ENCODE measurements at regions not wholly inside any gene's neighbourhood (a gene's known extent, or its start where the extent isn't known, plus 50 kb on each side); places are given as distances from the start of the nearest gene placed in this dataset.

DNA sequence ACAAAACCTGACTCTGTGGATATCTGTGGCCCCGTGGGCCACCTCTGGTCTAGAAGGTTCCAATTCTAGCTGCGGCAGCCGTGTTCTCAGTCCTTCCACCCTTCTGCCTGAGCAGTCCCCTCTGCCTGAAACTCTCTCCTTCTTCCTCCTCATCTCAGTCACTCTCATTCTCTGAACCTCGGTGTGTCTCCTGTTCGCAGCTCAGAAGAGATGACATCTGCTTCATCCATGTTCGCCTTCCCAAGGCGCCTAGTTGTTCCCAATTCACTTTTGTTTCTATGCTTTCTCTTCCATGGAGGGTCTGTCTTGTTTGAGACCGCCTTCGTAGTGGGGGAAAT is 95.5 kb downstream of the CEBPB start:
- no peak for DNase-seq (ENCODE audit: low spot score)

GRCh38 chr20:50286609-50287008 is 96.0 kb downstream of the CEBPB start:
- no peak for DNase-seq (ENCODE audit: low spot score)

- no peak for DNase-seq (ENCODE audit: low spot score)
Observed at GRCh38 chr20:50287512-50287911, 96.9 kb downstream of the CEBPB start.

DNA sequence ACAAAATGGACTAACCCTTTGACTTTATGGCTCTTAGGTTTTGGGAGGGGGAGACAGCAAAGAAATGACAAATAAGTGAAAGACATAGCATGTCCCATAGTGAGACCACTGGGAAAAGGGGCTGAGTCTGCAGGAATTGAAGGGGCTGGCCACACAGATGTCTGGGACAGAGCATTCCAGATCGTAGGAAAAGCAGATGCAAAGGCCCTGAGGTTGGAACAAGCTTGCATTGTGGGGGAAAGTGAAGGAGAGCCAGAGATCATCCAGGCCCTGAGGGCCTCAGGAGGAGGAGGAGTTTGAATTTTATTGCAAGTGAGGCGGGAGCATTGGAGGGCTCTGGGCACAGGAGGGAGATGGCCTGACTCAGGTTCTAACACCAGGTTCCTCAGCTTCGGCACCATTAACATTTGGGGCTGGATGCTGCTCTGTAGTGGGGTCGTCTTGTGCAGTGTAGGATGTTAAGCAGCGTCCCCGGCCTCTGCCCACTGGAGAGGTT is 97.5 kb downstream of the CEBPB start:
- DNase-seq (ENCODE audit: low spot score), result no peak

DNA sequence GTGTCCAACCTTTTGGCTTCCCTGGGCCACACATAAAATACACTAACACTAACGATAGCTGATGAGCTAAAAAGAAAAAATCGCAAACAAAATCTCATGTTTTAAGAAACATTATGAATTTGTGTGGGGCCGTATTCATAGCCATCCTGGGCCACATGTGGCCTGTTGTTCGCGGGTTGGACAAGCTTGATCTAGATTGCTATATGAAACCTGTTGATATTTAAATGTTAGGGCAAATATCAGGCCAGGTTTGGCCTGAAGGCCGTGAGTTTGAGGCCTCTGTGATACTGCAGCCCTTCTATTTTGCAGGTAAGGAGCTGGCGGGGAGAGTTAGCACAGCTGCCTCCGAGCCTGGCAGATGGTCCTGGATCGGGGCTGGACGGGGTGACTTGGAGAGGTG is 99.0 kb downstream of the CEBPB start:
- DNase-seq (ENCODE audit: low spot score), result no peak

DNA sequence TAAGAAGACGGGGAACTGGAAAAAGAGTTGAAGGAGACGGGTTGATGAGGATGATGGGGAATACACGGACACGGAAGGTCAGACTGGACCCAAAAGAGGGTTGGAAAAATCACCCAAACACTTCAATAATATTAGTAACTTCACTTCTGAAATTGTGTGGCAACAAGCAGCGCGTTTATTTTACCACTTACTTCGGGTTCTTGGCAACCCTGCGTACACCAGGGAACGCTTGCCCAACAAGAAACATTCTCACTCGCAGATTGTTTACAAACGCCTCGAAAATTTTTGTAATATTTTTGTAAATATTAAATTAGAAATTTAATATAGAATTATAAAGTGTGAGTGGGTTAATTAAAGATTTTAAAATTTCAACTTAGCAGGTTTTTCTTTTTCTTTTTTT is 99.5 kb downstream of the CEBPB start:
- no peak for DNase-seq (ENCODE audit: low spot score)

- DNase-seq (ENCODE audit: low spot score), result no peak
Observed at GRCh38 chr20:50290808-50291207, 100.2 kb downstream of the CEBPB start.

DNA sequence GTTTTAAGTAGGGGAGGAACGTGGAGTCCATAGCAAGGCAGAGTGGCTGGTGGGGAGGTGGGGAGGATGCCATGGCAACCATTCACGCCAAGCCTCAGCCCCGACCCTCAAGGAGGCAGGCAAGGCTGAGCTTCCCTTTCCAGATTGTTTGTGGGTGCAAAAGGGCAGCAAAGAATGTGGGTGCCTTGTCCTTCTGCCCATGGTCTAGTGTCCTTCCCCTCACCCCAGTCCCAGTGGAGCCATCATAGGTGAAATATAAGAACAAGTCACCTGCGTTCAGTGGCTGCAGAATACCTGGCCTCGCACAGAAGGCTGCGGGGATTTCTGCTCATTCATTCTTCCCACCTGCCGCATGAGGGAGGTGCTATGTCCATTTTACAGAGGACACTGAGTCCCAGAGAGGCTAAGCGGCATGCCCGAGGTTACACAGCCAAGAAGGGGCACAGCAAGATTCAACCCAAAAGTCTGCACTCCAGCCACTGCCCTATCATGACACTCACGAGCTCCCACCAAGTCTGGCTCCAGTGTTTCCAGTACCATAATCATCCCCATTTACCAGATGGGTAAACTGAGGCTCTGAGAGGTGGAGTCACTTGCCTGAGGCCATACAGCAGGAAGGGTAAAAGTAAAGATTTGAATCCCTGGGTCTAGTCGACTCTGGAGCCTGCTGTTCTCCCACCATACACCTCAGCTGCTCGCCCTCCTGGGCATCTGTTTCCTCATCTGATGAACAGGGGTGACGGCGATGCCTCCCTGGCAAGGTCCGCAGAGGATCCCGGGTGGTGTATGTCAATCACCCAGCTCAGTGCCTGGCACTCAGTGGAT is 100.8 kb downstream of the CEBPB start:
- no peak for DNase-seq (ENCODE audit: low spot score)

DNA sequence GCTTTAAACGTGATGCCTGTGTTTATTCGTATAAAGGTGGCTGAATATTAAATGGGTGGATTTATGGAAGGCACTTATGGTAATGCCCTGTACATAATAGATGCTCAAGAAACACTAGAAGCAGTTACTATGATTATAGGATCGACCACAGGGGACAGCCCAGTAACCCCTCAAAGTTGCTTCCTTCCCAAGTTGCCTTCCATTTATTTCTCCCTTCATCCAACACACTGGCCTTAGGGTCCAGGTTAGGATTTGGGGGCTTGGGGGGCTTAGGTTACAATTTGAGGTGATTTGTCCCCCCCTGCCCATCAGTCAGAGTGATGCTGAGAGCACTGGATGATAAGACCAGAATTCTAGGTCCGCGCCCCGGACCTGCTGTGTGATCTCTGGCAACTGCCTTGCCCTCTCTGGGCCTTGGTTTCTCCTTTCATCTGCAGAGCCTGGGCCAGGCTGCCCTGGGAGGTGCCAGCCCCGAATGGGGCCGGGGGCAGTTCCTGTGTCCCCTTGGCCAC is 101.5 kb downstream of the CEBPB start:
- DNase-seq (ENCODE audit: low spot score), result no peak

- DNase-seq (ENCODE audit: low spot score), result no peak
Observed at GRCh38 chr20:50292591-50293283, 102.1 kb downstream of the CEBPB start.

- no peak for DNase-seq (ENCODE audit: low spot score)
Observed at GRCh38 chr20:50293284-50294139, 102.9 kb downstream of the CEBPB start.

GRCh38 chr20:50294164-50295088 is 103.8 kb downstream of the CEBPB start:
- no peak for DNase-seq (ENCODE audit: low spot score)

DNA sequence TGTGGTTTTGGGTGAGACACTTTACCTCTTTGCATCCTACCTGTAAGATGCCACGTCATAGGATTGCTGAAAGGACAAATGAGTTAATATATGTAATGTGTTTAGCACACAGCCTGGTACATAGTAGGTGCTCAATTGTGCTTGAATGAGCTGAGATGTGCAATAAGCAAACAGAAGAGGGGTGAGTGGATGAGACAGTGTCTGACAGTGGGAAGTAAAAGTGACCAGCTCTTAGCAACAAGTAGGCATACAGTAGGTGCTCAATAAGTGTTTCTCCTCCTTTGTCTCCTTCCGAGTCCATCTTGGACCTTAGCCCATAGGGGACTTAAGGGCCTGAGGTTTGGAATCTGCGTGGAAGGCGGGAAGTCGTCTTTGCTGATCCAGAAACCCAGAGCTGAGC is 104.7 kb downstream of the CEBPB start:
- no peak for DNase-seq (ENCODE audit: low spot score)

- DNase-seq (ENCODE audit: low spot score), result no peak
Observed at GRCh38 chr20:50295762-50296449, 105.3 kb downstream of the CEBPB start.

- DNase-seq (ENCODE audit: low spot score), result no peak
Observed at GRCh38 chr20:50296450-50297375, 106.1 kb downstream of the CEBPB start.

DNA sequence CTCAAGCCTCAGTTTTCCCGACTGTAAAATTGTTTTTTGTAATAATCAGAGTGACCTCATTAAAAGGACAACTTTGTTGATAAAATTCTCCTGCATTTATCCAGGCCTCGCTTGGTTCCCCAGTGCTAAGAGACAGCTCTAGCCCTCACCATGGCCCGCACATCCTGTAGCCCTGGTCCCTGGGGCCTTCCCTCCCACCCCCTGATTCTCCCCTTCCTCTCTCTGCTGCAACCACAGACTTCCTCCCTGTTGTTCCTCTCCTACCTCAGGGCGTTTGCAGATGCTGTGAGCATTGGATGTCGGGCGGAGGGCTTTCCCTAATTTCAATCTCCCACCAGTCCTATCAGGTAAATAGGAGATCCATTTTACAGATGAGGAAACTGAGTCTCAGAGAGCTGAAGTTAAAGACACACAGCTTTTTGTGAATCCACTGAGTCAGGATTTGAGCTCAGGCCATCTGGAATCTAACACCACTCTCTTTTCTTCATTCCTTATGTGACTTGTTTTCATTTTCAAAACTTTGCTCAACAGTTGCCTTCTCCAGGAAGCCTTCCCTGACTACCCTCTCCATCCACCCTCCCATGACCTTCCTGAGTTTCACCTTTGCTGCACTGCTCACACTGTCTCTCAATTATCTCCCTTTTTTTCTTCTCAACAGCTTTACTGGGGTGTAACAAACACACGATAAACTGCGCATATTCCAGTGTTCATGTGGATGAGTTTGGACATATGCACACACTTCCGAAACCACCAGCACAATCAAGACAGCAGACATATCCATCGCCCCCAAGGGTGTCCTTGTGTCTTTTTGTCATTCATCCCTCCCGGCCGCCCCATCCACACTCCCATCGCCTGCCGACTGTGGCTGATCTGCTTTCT is 107.1 kb downstream of the CEBPB start:
- no peak for DNase-seq (ENCODE audit: low spot score)

DNA sequence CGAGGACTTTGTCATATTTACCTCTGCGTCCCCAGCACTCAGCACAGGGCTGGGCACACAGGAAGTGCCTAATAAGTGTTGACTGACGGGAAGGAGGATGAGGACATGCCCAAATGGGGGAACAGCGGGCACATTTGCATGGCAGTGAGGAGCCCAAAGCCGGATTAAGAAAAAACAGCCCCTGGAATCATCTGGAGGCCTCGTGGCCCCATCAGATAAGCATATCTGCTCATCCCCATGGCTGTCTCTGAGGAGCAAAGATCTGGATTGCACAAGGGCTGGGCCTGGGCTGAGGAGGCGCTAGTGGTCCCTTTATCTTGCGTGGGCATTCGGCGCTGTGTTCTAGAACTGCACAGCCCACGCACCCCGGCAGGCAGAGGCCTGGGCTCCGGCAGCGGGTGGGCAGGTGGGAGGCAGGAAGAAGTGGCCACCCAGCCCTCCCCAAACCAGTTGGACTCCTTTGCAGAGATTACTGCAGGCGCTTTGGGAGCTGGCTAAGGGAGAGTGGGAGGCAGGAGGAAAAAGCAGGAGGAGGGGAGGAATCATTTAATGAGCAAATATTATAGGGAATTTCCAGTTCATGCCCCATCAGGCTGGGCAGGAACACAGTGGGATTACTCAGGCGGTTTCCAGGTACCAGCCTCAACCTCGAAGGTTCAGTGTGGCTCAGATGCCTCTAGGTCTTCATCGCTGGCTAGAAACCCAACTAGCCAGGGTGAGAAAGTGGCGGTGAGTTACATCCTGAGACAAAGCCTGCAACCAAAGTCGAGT is 108.1 kb downstream of the CEBPB start:
- no peak for DNase-seq (ENCODE audit: low spot score)

DNA sequence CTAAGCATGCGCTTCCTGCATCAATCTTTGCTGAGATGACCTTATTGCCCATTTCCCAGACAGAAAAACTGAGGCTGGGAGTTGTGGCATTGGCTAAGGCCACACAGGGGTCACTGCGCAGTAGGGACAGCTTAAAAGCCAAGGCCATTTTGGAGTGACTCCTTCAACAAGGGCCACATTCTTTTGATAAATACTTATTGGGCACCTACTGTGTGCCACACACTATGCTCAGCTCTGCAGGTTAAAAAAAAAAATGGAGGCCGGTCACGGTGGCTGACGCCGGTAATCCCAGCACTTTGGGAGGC is 108.6 kb downstream of the CEBPB start:
- no peak for DNase-seq (ENCODE audit: low spot score)

Data from CD4-positive, alpha-beta T cell treated with Interleukin-6 at 100 ng/mL for 8 hours (primary cell).